ENCODE measurements at regions not wholly inside any gene's neighbourhood (a gene's known extent, or its start where the extent isn't known, plus 50 kb on each side); places are given as distances from the start of the nearest gene placed in this dataset.

DNA sequence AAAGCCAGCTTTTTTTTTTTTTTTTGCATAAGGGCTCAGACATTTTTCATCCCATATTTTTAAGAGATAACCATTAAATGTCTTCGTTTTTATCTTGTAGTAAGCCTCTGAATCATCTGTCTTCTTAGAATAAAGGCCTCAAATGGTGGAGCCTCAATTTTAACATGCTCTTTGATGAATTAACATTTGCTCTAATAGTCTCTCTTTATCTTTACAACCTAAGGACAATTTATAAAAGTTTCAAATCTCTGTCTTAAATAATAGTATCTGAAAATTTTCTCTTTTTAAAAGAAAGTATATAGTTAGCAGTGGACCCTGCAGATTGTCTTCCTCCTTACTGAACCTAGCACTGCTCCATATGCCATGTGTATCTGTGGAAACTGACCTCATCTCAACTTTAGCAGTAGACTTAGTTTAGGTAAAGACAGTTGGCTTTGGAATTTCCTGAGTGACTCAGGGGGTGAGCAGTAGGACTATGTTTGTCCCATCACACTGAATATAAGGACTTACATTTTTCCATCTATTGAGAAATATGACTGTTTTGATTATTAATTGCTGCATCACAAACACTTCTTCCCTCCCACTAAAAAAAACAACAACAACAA is 1658.0 kb downstream of the STIM2 start:
- RAD21 ChIA-PET (ENCODE audit: unreplicated experiment), result no interaction called here
- Histone ChIP-seq H3K9ac (ENCODE audit: control insufficient read depth, insufficient read depth, low read length) (no peak overlapping the region), H3K36me3 (ENCODE audit: control insufficient read depth in 2 of 2, insufficient read depth in 2 of 2, low read length in 1 of 2) (no peaks in the 10 kb centered on the region), H3K27ac (ENCODE audit: control insufficient read depth, insufficient read depth) (no peak overlapping the region), H2AFZ (ENCODE audit: control insufficient read depth, low read depth, low read length) (no peak overlapping the region), H3K9me3 (replicated peaks; ENCODE audit: control insufficient read depth, insufficient read depth, low read length) (no peaks in the 10 kb centered on the region), H3K79me2 (ENCODE audit: control insufficient read depth, insufficient read depth, low read length) (no peaks in the 10 kb centered on the region), H3K4me2 (ENCODE audit: control insufficient read depth, insufficient read depth) (no peak overlapping the region), H3K4me1 (ENCODE audit: control insufficient read depth, insufficient read depth, low read length) (no peaks in the 10 kb centered on the region), H3K27me3 (replicated peaks in 1 of 2; ENCODE audit: control insufficient read depth in 2 of 2, insufficient read depth in 2 of 2, low read length in 1 of 2) (no peaks in the 10 kb centered on the region), H3K4me3 (no peak overlapping the region), H4K20me1 (ENCODE audit: control insufficient read depth, insufficient read depth) (no peaks in the 10 kb centered on the region)
- SMC1A ChIA-PET (ENCODE audit: uncharacterized antibody, unreplicated experiment), result interaction anchor here (0.6 to 0.7 kb wide), 3 partner anchors 13 to 1403 kb away, joined by 3 read pairs; no protein-coding TSS in a partner anchor
- no TSS peak for BruUV-seq (replicated peaks)
- DNase-seq (ENCODE audit: low read depth, low spot score), result no peak
- TF ChIP-seq, protein P1, sequence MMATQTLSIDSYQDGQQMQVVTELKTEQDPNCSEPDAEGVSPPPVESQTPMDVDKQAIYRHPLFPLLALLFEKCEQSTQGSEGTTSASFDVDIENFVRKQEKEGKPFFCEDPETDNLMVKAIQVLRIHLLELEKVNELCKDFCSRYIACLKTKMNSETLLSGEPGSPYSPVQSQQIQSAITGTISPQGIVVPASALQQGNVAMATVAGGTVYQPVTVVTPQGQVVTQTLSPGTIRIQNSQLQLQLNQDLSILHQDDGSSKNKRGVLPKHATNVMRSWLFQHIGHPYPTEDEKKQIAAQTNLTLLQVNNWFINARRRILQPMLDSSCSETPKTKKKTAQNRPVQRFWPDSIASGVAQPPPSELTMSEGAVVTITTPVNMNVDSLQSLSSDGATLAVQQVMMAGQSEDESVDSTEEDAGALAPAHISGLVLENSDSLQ (IDR thresholded peaks at IDR 0.05), result no peak
- TF ChIP-seq, protein P2, sequence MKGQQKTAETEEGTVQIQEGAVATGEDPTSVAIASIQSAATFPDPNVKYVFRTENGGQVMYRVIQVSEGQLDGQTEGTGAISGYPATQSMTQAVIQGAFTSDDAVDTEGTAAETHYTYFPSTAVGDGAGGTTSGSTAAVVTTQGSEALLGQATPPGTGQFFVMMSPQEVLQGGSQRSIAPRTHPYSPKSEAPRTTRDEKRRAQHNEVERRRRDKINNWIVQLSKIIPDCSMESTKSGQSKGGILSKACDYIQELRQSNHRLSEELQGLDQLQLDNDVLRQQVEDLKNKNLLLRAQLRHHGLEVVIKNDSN (IDR thresholded peaks at IDR 0.05; ENCODE audit: borderline replicate concordance, extremely low read length, insufficient read depth, low read depth, low read length), result no peak
- WGBS (ENCODE audit: insufficient coverage, insufficient replicate concordance, low lambda C conversion rate, missing lambda C conversion rate), result 0% methylated on average over 1 of the region's 1 CpG
- no peak for ATAC-seq
- CTCF ChIA-PET, result interaction anchor here (0.6 kb wide), 1 partner anchor 834 kb away, joined by 3 read pairs; no protein-coding TSS in a partner anchor
- in situ Hi-C loops (cut with MboI), result no loop called here
- intact Hi-C loops (cut with micrococcal nuclease; ENCODE audit: unreplicated experiment), result no loop called here
- no peak for FAIRE-seq
- POLR2A ChIA-PET, result no interaction called here

DNA sequence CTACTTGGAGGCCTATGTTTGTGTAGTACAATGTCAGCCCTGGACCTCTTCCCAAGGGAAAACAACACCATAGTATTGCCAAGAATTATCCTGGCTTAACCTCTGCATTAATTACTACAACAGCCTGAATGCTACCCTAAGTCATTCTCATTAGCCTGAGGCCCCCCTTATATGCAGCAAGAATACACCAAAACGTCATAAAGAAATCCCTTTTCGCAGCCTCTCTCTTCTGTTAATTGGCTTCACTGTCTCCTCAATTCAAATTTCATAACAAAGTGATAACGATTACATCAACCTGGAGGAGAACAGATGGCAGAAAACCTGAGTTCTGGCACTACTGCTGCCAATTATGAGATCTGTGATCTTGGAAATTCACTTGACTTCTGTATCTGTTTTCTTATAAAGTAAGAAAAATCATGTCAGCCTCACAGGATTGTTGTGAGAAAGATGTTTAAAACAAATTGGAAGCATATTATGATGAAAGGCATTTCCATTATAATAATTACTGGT is 1663.1 kb downstream of the STIM2 start:
- ChIA-PET POLR2A (no interaction called here), SMC1A (ENCODE audit: uncharacterized antibody, unreplicated experiment) (no interaction called here), RAD21 (ENCODE audit: unreplicated experiment) (no interaction called here), CTCF (no interaction called here)
- BruUV-seq (replicated peaks), result no TSS peak
- DNase-seq (ENCODE audit: low read depth, low spot score) (no peak), ATAC-seq (no peak), FAIRE-seq (no peak)
- Histone ChIP-seq H4K20me1 (ENCODE audit: control insufficient read depth, insufficient read depth) (no peaks in the 10 kb centered on the region), H3K27me3 (replicated peaks in 1 of 2; ENCODE audit: control insufficient read depth in 2 of 2, insufficient read depth in 2 of 2, low read length in 1 of 2) (no peaks in the 10 kb centered on the region), H2AFZ (ENCODE audit: control insufficient read depth, low read depth, low read length) (no peak overlapping the region), H3K9me3 (replicated peaks; ENCODE audit: control insufficient read depth, insufficient read depth, low read length) (no peaks in the 10 kb centered on the region), H3K9ac (ENCODE audit: control insufficient read depth, insufficient read depth, low read length) (no peak overlapping the region), H3K36me3 (ENCODE audit: control insufficient read depth in 2 of 2, insufficient read depth in 2 of 2, low read length in 1 of 2) (no peaks in the 10 kb centered on the region), H3K4me1 (ENCODE audit: control insufficient read depth, insufficient read depth, low read length) (no peaks in the 10 kb centered on the region), H3K79me2 (ENCODE audit: control insufficient read depth, insufficient read depth, low read length) (no peaks in the 10 kb centered on the region), H3K27ac (ENCODE audit: control insufficient read depth, insufficient read depth) (no peak overlapping the region), H3K4me3 (no peak overlapping the region), H3K4me2 (ENCODE audit: control insufficient read depth, insufficient read depth) (no peak overlapping the region)
- in situ Hi-C loops (cut with MboI), result no loop called here
- WGBS (ENCODE audit: insufficient coverage, insufficient replicate concordance, low lambda C conversion rate, missing lambda C conversion rate), result 0% methylated on average over 3 of the region's 3 CpGs
- intact Hi-C loops (cut with micrococcal nuclease; ENCODE audit: unreplicated experiment), result no loop called here
- TF ChIP-seq ESRRA (IDR thresholded peaks at IDR 0.05; ENCODE audit: low read length) (no peak), KDM1A (IDR thresholded peaks at IDR 0.05; ENCODE audit: borderline replicate concordance) (no peak), PAX5 (IDR thresholded peaks at IDR 0.05; ENCODE audit: borderline replicate concordance, low read depth, low read length) (no peak), STAT1 (conservative IDR thresholded peaks at IDR 0.05) (no peak), WRNIP1 (IDR thresholded peaks at IDR 0.05; ENCODE audit: borderline replicate concordance, low read depth, low read length) (no peak), HCFC1 (IDR thresholded peaks at IDR 0.05; ENCODE audit: low read length) (no peak)
- TF ChIP-seq, protein P3, sequence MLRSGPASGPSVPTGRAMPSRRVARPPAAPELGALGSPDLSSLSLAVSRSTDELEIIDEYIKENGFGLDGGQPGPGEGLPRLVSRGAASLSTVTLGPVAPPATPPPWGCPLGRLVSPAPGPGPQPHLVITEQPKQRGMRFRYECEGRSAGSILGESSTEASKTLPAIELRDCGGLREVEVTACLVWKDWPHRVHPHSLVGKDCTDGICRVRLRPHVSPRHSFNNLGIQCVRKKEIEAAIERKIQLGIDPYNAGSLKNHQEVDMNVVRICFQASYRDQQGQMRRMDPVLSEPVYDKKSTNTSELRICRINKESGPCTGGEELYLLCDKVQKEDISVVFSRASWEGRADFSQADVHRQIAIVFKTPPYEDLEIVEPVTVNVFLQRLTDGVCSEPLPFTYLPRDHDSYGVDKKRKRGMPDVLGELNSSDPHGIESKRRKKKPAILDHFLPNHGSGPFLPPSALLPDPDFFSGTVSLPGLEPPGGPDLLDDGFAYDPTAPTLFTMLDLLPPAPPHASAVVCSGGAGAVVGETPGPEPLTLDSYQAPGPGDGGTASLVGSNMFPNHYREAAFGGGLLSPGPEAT (IDR thresholded peaks at IDR 0.05; ENCODE audit: low read depth), result no peak
- TF ChIP-seq, protein P4, sequence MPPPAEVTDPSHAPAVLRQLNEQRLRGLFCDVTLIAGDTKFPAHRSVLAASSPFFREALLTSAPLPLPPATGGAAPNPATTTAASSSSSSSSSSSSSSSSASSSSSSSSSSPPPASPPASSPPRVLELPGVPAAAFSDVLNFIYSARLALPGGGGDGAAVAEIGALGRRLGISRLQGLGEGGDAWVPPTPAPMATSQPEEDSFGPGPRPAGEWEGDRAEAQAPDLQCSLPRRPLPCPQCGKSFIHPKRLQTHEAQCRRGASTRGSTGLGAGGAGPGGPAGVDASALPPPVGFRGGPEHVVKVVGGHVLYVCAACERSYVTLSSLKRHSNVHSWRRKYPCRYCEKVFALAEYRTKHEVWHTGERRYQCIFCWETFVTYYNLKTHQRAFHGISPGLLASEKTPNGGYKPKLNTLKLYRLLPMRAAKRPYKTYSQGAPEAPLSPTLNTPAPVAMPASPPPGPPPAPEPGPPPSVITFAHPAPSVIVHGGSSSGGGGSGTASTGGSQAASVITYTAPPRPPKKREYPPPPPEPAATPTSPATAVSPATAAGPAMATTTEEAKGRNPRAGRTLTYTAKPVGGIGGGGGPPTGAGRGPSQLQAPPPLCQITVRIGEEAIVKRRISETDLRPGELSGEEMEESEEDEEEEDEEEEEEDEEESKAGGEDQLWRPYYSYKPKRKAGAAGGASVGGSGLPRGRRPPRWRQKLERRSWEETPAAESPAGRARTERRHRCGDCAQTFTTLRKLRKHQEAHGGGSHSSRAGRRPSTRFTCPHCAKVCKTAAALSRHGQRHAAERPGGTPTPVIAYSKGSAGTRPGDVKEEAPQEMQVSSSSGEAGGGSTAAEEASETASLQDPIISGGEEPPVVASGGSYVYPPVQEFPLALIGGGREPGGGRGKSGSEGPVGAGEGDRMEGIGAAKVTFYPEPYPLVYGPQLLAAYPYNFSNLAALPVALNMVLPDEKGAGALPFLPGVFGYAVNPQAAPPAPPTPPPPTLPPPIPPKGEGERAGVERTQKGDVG (CRISPR knock-in tag; IDR thresholded peaks at IDR 0.05), result no peak

Measured in GM12878 (cell line).